HEK293 (cell line): ENCODE measurements at regions not wholly inside any gene's neighbourhood (a gene's known extent, or its start where the extent isn't known, plus 50 kb on each side); places are given as distances from the start of the nearest gene placed in this dataset.

Experiments
- CTCF ChIA-PET: fragments of 350-600 bp; formaldehyde crosslinking; extraction: SDS; loops from one replicate; lab custom pipeline; 2021; ENCODE audit warnings: antibody characterized with exemption; lab: Yijun Ruan, JAX
- POLR2A ChIA-PET: fragments of 300-600 bp; formaldehyde crosslinking; extraction: SDS; loops from one replicate; lab custom pipeline; 2020; ENCODE audit warnings: antibody characterized with exemption, inconsistent platforms; lab: Yijun Ruan, JAX
- H3K27ac ChIP-seq: fragments of 200-500 bp; sonication (Bioruptor generic); 2 replicates; pipeline ENCODE4 v1.5.1; 2014; ENCODE audit warnings: low read depth, low read length, control low read depth, inconsistent platforms; ENCODE audit errors: extremely low read depth
- H3K36me3 ChIP-seq, 2 experiments: fragments of 200-500 bp in 1 of 2; sonication (Bioruptor generic) in 1 of 2; 1 replicate in 1 of 2; 2 replicates in 1 of 2; pipeline ENCODE4 v1.5.1; 2014 to 2017; ENCODE audit warnings: inconsistent platforms in 2 of 2, low read length in 2 of 2; ENCODE audit not compliant: control insufficient read depth in 2 of 2, insufficient read depth in 1 of 2
- H3K4me1 ChIP-seq: fragments of 200-500 bp; sonication (Bioruptor generic); 2 replicates; pipeline ENCODE4 v1.5.1; 2014; ENCODE audit warnings: mild to moderate bottlenecking, low read length, inconsistent platforms; ENCODE audit not compliant: control insufficient read depth, insufficient read depth
- H3K4me3 ChIP-seq: 2 replicates; pipeline ENCODE4 v1.5.1; 2011; ENCODE audit warnings: low read depth, mild to moderate bottlenecking, control low read depth, low read length, moderate library complexity
- H3K9me3 ChIP-seq: fragments of 200-500 bp; sonication (Bioruptor generic); 2 replicates; pipeline ENCODE4 v1.5.1; 2014; ENCODE audit warnings: low read depth, low read length, inconsistent platforms; ENCODE audit not compliant: control insufficient read depth, insufficient read depth
- EGR2 ChIP-seq: fragments of 450-650 bp; formaldehyde crosslinking; IDR thresholded peaks from 2 replicates; pipeline ENCODE4 v1.5.1; 2016; ENCODE audit warnings: low read depth, missing biosample characterization, missing genetic modification characterization
- GLI2 ChIP-seq: fragments of 450-650 bp; formaldehyde crosslinking; IDR thresholded peaks from 2 replicates; pipeline ENCODE4; 2017; ENCODE audit warnings: missing biosample characterization, missing genetic modification characterization, low read depth, borderline replicate concordance
- GLI4 ChIP-seq: fragments of 450-650 bp; formaldehyde crosslinking; IDR thresholded peaks from 2 replicates; pipeline ENCODE4 v1.5.1; 2016; ENCODE audit warnings: missing biosample characterization, missing genetic modification characterization
- SP3 ChIP-seq: fragments of 450-650 bp; formaldehyde crosslinking; IDR thresholded peaks from 2 replicates; pipeline ENCODE4 v1.5.1; 2016; ENCODE audit warnings: missing biosample characterization, missing genetic modification characterization
- ZNF155 ChIP-seq: fragments of 450-650 bp; formaldehyde crosslinking; IDR thresholded peaks from 2 replicates; pipeline ENCODE4 v1.5.1; 2016; ENCODE audit warnings: missing biosample characterization, missing genetic modification characterization
- ZNF16 ChIP-seq: fragments of 450-650 bp; formaldehyde crosslinking; IDR thresholded peaks from 2 replicates; pipeline ENCODE4 v1.5.1; 2016; ENCODE audit warnings: low read depth, missing biosample characterization, missing genetic modification characterization
- ZNF2 ChIP-seq: fragments of 450-650 bp; formaldehyde crosslinking; IDR thresholded peaks from 2 replicates; pipeline ENCODE4 v1.5.1; 2016; ENCODE audit warnings: missing biosample characterization, missing genetic modification characterization
- ZNF24 ChIP-seq: fragments of 450-650 bp; formaldehyde crosslinking; IDR thresholded peaks from 2 replicates; pipeline ENCODE4 v1.5.1; 2016; ENCODE audit warnings: missing biosample characterization, missing genetic modification characterization
- ZNF266 ChIP-seq: fragments of 450-650 bp; formaldehyde crosslinking; IDR thresholded peaks from 2 replicates; pipeline ENCODE4 v1.5.1; 2016; ENCODE audit warnings: missing biosample characterization, missing genetic modification characterization, low read depth
- ZNF335 ChIP-seq: fragments of 450-650 bp; formaldehyde crosslinking; conservative IDR thresholded peaks from 2 replicates; pipeline ENCODE4 v1.5.1; 2016; ENCODE audit warnings: missing biosample characterization, missing genetic modification characterization
- ZNF37A ChIP-seq: fragments of 450-650 bp; IDR thresholded peaks from 2 replicates; pipeline ENCODE4 v1.5.1; 2018; ENCODE audit warnings: missing biosample characterization, missing genetic modification characterization
- ZNF571 ChIP-seq: fragments of 450-650 bp; formaldehyde crosslinking; IDR thresholded peaks from 2 replicates; pipeline ENCODE4 v1.5.0; 2017; ENCODE audit warnings: missing biosample characterization, missing genetic modification characterization
- ZNF677 ChIP-seq: fragments of 450-650 bp; IDR thresholded peaks from 2 replicates; pipeline ENCODE4 v1.5.0; 2018; ENCODE audit warnings: missing biosample characterization, mild to moderate bottlenecking, missing genetic modification characterization, moderate library complexity
- ZNF792 ChIP-seq: fragments of 450-650 bp; formaldehyde crosslinking; IDR thresholded peaks from 2 replicates; pipeline ENCODE4 v1.5.1; 2016; ENCODE audit warnings: missing biosample characterization, missing genetic modification characterization
- ZSCAN23 ChIP-seq: fragments of 450-650 bp; formaldehyde crosslinking; IDR thresholded peaks from 2 replicates; pipeline ENCODE4 v1.5.1; 2016; ENCODE audit warnings: missing biosample characterization, missing genetic modification characterization
- TF ChIP-seq, protein P1 (sequence below): fragments of 450-650 bp; formaldehyde crosslinking; IDR thresholded peaks from 2 replicates; pipeline ENCODE4 v1.5.1; 2016; ENCODE audit warnings: missing biosample characterization, missing genetic modification characterization
- TF ChIP-seq, protein P2 (sequence below): fragments of 450-650 bp; formaldehyde crosslinking; conservative IDR thresholded peaks from 2 replicates; pipeline ENCODE4 v1.5.1; 2016; ENCODE audit warnings: low read depth, missing biosample characterization, missing genetic modification characterization
- TF ChIP-seq, protein P3 (sequence below): fragments of 450-650 bp; formaldehyde crosslinking; IDR thresholded peaks from 2 replicates; pipeline ENCODE4 v1.5.1; 2017; ENCODE audit warnings: missing biosample characterization, mild to moderate bottlenecking, missing genetic modification characterization, moderate library complexity
- TF ChIP-seq, protein P4 (sequence below): fragments of 450-650 bp; formaldehyde crosslinking; IDR thresholded peaks from 2 replicates; pipeline ENCODE4 v1.5.1; 2017; ENCODE audit warnings: missing biosample characterization, missing genetic modification characterization
- TF ChIP-seq, protein P5 (sequence below): fragments of 450-650 bp; formaldehyde crosslinking; IDR thresholded peaks from 2 replicates; pipeline ENCODE4 v1.5.1; 2016; ENCODE audit warnings: missing biosample characterization, missing genetic modification characterization
- TF ChIP-seq, protein P6 (sequence below): fragments of 450-650 bp; formaldehyde crosslinking; IDR thresholded peaks from 2 replicates; pipeline ENCODE4 v1.5.1; 2016; ENCODE audit warnings: missing biosample characterization, missing genetic modification characterization

DNA sequence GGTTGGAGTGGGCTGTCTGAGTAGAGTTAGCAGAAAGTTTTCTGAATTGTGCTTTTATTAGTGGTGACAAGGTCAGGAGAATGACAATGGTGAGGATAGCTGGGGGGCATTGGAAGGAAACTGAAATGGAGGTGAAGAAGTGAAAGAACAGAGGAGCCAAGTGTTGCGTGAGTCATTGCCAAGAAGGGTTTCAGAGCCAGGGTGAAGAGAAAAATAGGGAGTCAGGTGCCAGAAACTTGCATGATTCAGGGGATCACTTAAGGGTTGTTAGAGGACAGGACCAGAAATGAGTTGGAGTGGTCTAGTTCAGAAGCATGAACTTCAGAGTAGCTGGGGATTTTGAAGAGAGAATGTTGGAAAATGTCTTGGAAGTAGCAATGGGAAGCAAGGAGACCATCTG lies 86.0 kb upstream of the GALNT15 start:
- ChIA-PET POLR2A (no interaction called here), CTCF (no interaction called here)
- no peak overlapping the region for H3K27ac ChIP-seq
- H3K9me3 ChIP-seq, result no peaks in the 10 kb centered on the region
- TF ChIP-seq ZNF266 (tag by site-specific recombination) (no peak), EGR2 (tag by site-specific recombination) (no peak), ZSCAN23 (tag by site-specific recombination) (no peak), ZNF24 (tag by site-specific recombination) (no peak), ZNF155 (tag by site-specific recombination) (no peak), ZNF16 (tag by site-specific recombination) (no peak), ZNF677 (tag by site-specific recombination) (no peak), ZNF37A (no peak), SP3 (tag by site-specific recombination) (no peak)
- TF ChIP-seq, protein P1, sequence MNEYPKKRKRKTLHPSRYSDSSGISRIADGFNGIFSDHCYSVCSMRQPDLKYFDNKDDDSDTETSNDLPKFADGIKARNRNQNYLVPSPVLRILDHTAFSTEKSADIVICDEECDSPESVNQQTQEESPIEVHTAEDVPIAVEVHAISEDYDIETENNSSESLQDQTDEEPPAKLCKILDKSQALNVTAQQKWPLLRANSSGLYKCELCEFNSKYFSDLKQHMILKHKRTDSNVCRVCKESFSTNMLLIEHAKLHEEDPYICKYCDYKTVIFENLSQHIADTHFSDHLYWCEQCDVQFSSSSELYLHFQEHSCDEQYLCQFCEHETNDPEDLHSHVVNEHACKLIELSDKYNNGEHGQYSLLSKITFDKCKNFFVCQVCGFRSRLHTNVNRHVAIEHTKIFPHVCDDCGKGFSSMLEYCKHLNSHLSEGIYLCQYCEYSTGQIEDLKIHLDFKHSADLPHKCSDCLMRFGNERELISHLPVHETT, result no peak
- TF ChIP-seq, protein P2, sequence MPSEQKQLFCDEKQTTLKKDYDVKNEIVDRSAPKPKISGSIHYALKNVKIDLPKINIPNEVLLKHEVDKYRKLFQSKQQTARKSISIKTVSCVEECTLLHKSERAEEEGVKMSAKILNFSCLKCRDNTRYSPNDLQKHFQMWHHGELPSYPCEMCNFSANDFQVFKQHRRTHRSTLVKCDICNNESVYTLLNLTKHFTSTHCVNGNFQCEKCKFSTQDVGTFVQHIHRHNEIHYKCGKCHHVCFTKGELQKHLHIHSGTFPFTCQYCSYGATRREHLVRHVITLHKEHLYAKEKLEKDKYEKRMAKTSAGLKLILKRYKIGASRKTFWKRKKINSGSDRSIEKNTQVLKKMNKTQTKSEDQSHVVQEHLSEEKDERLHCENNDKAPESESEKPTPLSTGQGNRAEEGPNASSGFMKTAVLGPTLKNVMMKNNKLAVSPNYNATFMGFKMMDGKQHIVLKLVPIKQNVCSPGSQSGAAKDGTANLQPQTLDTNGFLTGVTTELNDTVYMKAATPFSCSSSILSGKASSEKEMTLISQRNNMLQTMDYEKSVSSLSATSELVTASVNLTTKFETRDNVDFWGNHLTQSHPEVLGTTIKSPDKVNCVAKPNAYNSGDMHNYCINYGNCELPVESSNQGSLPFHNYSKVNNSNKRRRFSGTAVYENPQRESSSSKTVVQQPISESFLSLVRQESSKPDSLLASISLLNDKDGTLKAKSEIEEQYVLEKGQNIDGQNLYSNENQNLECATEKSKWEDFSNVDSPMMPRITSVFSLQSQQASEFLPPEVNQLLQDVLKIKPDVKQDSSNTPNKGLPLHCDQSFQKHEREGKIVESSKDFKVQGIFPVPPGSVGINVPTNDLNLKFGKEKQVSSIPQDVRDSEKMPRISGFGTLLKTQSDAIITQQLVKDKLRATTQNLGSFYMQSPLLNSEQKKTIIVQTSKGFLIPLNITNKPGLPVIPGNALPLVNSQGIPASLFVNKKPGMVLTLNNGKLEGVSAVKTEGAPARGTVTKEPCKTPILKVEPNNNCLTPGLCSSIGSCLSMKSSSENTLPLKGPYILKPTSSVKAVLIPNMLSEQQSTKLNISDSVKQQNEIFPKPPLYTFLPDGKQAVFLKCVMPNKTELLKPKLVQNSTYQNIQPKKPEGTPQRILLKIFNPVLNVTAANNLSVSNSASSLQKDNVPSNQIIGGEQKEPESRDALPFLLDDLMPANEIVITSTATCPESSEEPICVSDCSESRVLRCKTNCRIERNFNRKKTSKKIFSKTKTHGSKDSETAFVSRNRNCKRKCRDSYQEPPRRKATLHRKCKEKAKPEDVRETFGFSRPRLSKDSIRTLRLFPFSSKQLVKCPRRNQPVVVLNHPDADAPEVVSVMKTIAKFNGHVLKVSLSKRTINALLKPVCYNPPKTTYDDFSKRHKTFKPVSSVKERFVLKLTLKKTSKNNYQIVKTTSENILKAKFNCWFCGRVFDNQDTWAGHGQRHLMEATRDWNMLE (tag by site-specific recombination), result no peak
- H3K4me3 ChIP-seq, result no peak overlapping the region
- H3K36me3 ChIP-seq, result no peaks in the 10 kb centered on the region
- H3K4me1 ChIP-seq, result no peaks in the 10 kb centered on the region

DNA sequence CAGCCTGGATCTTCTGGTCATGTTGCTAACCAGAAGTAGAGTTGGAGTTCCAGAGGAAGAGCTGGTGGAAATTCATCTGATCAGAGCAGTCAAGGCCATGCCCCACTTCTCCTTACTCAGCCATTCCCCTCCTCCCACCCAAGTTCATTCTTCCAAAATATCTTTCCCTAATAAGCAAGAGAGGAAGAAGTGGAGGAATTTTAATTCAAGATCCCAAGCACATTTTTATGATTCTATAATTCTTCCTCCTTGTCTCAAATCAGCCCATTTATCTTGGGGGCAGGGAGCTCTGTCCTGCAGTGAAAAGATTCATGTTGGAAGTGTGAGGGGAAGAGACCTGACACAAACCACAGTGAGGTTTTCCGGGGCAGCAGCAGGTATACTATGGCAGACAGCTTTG lies 85.0 kb upstream of the GALNT15 start:
- Histone ChIP-seq H3K4me1 (no peaks in the 10 kb centered on the region), H3K27ac (no peak overlapping the region), H3K36me3 (no peaks in the 10 kb centered on the region), H3K4me3 (no peak overlapping the region)
- ChIA-PET POLR2A (interaction anchor here (0.6 kb wide), 1 partner anchor 138 kb away, joined by 4 read pairs; no protein-coding TSS in a partner anchor), CTCF (interaction anchor here (0.5 to 1.5 kb wide), 2 partner anchors 40 to 432 kb away, joined by 3 to 6 read pairs; no protein-coding TSS in a partner anchor)
- no peak for TF ChIP-seq ZNF2 (tag by site-specific recombination)
- TF ChIP-seq, protein P3, sequence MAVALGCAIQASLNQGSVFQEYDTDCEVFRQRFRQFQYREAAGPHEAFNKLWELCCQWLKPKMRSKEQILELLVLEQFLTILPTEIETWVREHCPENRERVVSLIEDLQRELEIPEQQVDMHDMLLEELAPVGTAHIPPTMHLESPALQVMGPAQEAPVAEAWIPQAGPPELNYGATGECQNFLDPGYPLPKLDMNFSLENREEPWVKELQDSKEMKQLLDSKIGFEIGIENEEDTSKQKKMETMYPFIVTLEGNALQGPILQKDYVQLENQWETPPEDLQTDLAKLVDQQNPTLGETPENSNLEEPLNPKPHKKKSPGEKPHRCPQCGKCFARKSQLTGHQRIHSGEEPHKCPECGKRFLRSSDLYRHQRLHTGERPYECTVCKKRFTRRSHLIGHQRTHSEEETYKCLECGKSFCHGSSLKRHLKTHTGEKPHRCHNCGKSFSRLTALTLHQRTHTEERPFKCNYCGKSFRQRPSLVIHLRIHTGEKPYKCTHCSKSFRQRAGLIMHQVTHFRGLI (tag by site-specific recombination), result no peak
- no peak for TF ChIP-seq ZNF792 (tag by site-specific recombination)
- TF ChIP-seq, protein P4, sequence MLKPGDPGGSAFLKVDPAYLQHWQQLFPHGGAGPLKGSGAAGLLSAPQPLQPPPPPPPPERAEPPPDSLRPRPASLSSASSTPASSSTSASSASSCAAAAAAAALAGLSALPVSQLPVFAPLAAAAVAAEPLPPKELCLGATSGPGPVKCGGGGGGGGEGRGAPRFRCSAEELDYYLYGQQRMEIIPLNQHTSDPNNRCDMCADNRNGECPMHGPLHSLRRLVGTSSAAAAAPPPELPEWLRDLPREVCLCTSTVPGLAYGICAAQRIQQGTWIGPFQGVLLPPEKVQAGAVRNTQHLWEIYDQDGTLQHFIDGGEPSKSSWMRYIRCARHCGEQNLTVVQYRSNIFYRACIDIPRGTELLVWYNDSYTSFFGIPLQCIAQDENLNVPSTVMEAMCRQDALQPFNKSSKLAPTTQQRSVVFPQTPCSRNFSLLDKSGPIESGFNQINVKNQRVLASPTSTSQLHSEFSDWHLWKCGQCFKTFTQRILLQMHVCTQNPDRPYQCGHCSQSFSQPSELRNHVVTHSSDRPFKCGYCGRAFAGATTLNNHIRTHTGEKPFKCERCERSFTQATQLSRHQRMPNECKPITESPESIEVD (tag by site-specific recombination), result no peak
- no peak for TF ChIP-seq GLI2 (tag by site-specific recombination)
- TF ChIP-seq, protein P5, sequence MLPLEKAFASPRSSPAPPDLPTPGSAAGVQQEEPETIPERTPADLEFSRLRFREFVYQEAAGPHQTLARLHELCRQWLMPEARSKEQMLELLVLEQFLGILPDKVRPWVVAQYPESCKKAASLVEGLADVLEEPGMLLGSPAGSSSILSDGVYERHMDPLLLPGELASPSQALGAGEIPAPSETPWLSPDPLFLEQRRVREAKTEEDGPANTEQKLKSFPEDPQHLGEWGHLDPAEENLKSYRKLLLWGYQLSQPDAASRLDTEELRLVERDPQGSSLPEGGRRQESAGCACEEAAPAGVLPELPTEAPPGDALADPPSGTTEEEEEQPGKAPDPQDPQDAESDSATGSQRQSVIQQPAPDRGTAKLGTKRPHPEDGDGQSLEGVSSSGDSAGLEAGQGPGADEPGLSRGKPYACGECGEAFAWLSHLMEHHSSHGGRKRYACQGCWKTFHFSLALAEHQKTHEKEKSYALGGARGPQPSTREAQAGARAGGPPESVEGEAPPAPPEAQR, result no peak
- TF ChIP-seq, protein P6, sequence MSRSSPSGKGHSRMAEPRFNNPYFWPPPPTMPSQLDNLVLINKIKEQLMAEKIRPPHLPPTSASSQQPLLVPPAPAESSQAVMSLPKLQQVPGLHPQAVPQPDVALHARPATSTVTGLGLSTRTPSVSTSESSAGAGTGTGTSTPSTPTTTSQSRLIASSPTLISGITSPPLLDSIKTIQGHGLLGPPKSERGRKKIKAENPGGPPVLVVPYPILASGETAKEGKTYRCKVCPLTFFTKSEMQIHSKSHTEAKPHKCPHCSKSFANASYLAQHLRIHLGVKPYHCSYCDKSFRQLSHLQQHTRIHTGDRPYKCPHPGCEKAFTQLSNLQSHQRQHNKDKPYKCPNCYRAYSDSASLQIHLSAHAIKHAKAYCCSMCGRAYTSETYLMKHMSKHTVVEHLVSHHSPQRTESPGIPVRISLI (tag by site-specific recombination), result no peak
- TF ChIP-seq, protein P1, result no peak
- no peak for TF ChIP-seq ZNF335 (tag by site-specific recombination)
- TF ChIP-seq GLI4 (tag by site-specific recombination), result no peak
- TF ChIP-seq ZNF571 (tag by site-specific recombination), result no peak
- TF ChIP-seq, all 188 proteins: peak for 0
- H3K9me3 ChIP-seq, result no peaks in the 10 kb centered on the region
